Activated CD8-positive, alpha-beta memory T cell treated with anti-CD3 and anti-CD28 coated beads, Interleukin-2, amount 50 U/mL, for 1 hour (primary cell): ENCODE measurements at regions not wholly inside any gene's neighbourhood (a gene's known extent, or its start where the extent isn't known, plus 50 kb on each side); places are given as distances from the start of the nearest gene placed in this dataset.

Experiments
- DNase-seq: peaks from one replicate; pipeline ENCODE4 v3.0.0-alpha.2; 2020; ENCODE audit errors: extremely low read depth

GRCh38 chr18:41145516-41145915, 809.5 kb upstream of the PIK3C3 start:
- DNase-seq: no peak

GRCh38 chr18:41144441-41144840, 810.6 kb upstream of the PIK3C3 start:
- DNase-seq: no peak

GRCh38 chr18:41140506-41140905, 814.5 kb upstream of the PIK3C3 start:
- DNase-seq: no peak

- DNase-seq: no peak
These were observed 819.9 kb upstream of the PIK3C3 start for GRCh38 chr18:41135146-41135545.

- no peak for DNase-seq
These were observed 820.6 kb upstream of the PIK3C3 start for GRCh38 chr18:41134426-41134825.

GRCh38 chr18:41131050-41131449, 824.0 kb upstream of the PIK3C3 start:
- no peak for DNase-seq

GRCh38 chr18:41128545-41128944, 826.5 kb upstream of the PIK3C3 start:
- DNase-seq: no peak

- no peak for DNase-seq
These were observed 826.9 kb upstream of the PIK3C3 start for GRCh38 chr18:41128126-41128525.

- no peak for DNase-seq
These were observed 828.3 kb upstream of the PIK3C3 start for GRCh38 chr18:41126541-41127235.

- no peak for DNase-seq
These were observed 833.8 kb upstream of the PIK3C3 start for GRCh38 chr18:41121116-41121826.

GRCh38 chr18:41119031-41119430, 836.0 kb upstream of the PIK3C3 start:
- no peak for DNase-seq

GRCh38 chr18:41113885-41114482, 841.0 kb upstream of the PIK3C3 start:
- DNase-seq: no peak

GRCh38 chr18:41099451-41099850, 855.6 kb upstream of the PIK3C3 start:
- no peak for DNase-seq

- DNase-seq: no peak
These were observed 858.5 kb upstream of the PIK3C3 start for GRCh38 chr18:41096504-41096903.

GRCh38 chr18:41077076-41077475, 878.0 kb upstream of the PIK3C3 start:
- no peak for DNase-seq

- DNase-seq: no peak
These were observed 879.8 kb upstream of the PIK3C3 start for GRCh38 chr18:41075212-41075611.

GRCh38 chr18:41073372-41073954, 881.6 kb upstream of the PIK3C3 start:
- DNase-seq: no peak

GRCh38 chr18:41072946-41073345, 882.1 kb upstream of the PIK3C3 start:
- no peak for DNase-seq

GRCh38 chr18:41071826-41072225, 883.2 kb upstream of the PIK3C3 start:
- DNase-seq: no peak

- no peak for DNase-seq
These were observed 885.9 kb upstream of the PIK3C3 start for GRCh38 chr18:41069167-41069566.

GRCh38 chr18:41064916-41065315, 890.1 kb upstream of the PIK3C3 start:
- DNase-seq: no peak

- DNase-seq: no peak
These were observed 894.1 kb upstream of the PIK3C3 start for GRCh38 chr18:41060967-41061366.

GRCh38 chr18:41059126-41059415, 896.0 kb upstream of the PIK3C3 start:
- DNase-seq: no peak
